Activated CD4-positive, alpha-beta T cell treated with anti-CD3 and anti-CD28 coated beads, Interleukin-2, amount 50 U/mL, for 4 hours (primary cell): ENCODE measurements at regions not wholly inside any gene's neighbourhood (a gene's known extent, or its start where the extent isn't known, plus 50 kb on each side); places are given as distances from the start of the nearest gene placed in this dataset.

Source experiments
- DNase-seq, 2 experiments: peaks; one replicate each; pipeline ENCODE4 v3.0.0-alpha.2; 2020

DNA sequence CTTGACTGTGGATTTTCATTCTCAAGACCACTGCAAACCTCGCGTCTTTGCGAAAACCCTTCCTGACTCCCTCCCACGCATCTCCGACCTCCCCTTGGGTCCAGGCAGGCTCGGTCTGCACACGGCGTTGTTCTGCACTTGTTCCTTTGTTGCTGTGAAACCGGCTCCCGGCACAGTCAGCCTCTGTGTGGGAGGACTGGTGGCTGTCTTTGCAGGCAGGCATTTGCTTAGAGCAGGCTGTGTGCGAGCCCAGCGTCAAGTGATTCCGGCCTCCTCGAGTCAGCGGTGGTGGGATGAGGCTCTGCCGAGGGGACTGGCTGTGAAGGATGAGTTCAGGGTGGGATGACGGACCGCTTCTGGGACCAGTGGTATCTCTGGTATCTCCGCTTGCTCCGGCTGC lies 102.6 kb upstream of the ROPN1 start:
- DNase-seq: no peak

DNA sequence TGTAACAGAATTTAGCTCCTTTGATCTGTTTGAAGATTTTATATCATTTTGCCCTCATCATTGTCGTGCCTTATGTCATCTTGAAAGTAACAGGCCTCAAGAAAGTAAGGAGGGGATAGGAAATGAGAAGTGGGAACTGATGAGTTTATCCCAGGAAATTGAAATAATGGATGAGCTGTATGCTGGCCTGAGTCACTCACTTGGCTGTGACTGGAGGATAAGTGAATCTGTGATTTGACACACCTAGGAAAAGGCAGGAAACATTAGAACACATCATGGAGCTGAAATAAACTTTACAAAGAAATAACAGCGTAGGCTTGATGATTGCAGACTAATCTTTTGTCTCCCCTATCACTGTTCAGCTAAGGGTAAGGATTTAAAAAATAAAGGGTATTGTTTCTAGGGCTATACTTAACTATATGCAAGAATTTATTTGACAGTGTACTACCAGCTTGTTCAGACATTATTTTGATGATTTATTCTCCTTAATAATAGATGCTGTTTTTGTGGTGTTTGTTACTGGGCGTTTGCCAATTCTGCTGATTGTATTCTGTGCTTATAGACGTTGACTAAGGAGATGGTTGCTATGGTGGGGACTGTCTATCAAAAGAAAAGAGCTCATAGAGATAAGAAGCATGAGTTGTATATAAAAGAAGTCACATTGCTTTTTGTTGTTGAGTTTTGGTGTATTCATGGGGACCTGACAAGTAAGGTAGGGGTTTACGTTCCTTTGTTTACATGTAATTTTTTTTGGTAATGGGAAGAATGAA lies 105.6 kb upstream of the ROPN1 start:
- no peak for DNase-seq

DNA sequence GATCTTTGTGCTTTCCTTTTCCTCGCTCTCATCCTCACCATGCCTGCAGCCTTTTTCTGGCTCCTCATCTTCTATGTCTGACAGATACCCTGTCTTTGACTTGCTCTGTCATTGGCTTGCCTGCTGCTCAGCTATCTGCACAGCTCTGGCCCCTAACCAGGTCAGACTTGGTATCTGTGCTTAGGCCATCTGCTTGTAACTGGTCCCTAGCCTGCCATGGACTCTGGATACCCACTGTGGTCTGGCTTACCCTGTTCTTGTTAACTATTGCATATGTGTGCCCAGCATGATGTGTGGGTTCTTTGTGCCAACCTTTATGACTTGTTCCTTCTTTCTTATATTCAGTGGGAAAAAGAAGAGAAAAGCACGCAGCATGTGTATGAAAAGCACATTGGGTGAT lies 109.7 kb upstream of the ROPN1 start:
- DNase-seq: no peak

DNA sequence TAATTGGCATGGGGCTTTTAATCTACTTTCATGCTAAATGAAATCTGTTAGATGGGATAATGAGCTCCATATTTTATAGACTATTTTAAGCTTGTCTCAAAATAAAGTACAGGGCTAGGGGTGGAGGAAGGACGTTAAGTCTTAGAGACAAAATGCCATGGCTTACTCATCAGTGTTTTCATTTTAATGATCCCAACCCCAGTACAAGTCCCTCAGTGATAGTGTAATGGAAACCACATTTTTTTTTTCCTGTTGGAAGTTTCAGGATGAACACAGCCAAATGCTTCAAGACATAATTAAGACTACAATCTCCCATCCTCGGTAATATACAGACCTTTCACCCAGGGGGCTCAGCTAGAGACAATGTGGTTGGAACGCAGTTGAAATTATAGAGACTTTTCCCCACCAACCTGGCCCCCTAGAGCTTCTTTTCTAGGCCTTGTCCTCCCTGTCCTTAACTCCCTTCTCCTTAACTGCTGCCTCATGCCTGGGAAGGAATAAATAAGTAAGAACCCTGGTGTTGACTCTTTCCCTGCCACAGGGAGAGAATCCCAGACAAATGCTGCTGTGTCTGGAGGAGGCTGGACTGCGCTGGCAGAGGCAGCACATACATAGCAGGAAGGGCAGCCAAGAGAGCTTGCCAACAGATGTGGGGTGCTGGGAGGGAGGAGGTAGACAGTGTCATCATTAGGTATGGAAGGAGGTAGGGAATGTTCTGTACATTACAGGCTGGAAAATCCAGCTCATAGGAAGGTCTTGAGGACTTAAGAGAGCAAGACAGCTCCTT lies 115.4 kb upstream of the ROPN1 start:
- no peak for DNase-seq

DNA sequence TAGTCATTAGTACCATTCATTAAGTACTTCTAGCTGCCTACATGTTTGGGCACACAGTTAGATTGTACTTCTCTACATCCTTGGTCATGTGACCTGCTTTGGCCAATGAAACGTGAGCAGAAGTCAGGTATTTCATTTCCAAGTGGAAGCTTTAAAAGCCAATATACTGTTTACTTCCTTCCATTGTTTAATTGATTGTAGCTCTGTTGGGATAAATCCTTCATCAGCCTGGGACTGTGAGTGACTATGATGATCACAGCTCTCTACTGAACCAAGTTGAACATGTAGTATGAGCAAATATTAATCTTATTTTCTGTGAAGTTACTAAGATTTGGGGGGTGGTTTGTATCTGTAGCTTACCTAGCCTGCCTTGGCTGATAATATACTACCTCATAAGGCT lies 116.5 kb upstream of the ROPN1 start:
- no peak for DNase-seq

DNA sequence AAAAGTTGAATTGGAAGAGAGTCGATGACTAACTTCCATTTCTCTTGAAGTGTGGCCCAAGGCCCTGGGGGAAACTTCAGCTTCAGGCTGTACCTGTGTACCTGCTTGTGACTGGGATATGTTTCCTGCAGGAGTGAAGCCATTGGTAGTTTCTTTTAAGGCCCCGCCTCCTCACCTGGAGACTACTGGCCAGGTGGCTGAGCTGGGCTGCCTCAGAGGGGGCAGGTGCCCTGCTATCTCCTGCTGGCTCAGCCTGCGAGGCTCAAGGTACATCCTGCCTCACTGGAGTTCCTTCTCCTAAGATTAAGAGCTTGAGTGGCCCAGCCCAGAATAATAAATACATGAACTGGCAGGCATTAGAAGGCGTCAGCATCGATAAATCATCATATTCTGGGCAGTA lies 121.6 kb upstream of the ROPN1 start:
- no peak for DNase-seq

DNA sequence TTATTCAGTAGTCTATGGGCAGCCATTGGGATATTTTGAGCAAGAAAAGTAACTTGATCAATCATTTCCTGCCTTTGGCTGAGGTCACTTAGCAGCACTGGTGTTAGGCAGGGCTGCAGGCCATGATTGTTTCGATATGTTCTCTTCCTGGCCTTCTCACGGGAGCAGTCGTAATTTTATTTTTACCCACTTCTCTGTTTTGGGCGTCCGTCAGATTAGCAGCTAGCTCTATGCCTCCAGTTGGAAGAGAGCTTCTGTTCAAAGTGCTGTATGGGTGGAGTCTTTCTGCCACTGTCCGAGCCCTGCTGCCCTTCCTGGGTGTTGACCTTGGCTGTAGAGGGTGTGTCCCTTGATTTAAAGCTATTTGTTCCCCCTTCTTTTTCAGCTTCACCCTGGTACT lies 123.4 kb upstream of the ROPN1 start:
- no peak for DNase-seq

DNA sequence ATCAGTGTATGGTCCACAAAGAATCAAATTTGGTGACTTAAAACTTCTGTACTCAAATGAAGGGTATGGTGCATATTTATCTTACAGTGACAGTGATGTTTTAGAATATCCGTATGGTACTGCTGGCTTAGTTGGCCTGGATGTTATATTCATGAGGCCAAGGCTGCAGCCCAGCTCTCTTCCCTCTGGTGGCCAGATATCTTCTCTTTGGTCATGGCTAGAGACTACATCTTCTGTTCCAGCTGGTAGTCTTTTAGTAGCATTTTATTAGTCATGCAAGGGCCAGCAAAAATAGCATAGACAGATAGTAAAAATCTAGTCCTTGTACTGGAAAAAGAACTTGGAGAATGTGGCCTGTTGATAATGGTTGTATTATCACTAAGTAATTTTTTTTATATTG lies 124.0 kb upstream of the ROPN1 start:
- DNase-seq: no peak

DNA sequence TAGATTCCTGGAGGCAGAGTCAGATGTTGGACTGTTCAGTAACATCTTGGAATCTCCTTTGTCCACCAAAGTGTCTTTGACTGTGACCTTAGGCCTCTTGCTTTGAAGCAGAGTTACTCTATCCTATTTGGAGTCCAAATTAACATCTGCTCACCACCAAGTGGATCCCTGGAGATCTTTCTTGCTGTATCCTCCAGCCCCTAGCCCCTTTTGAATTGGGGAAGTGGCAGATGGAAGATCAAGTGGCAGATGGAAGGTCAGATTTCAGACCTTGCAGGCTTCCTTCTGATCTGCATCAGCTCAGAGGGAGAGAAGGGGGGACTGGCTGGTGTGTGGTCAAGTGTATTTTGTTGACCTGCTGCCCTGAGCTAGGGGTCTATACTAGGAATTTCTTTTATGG lies 125.0 kb upstream of the ROPN1 start:
- DNase-seq: no peak

DNA sequence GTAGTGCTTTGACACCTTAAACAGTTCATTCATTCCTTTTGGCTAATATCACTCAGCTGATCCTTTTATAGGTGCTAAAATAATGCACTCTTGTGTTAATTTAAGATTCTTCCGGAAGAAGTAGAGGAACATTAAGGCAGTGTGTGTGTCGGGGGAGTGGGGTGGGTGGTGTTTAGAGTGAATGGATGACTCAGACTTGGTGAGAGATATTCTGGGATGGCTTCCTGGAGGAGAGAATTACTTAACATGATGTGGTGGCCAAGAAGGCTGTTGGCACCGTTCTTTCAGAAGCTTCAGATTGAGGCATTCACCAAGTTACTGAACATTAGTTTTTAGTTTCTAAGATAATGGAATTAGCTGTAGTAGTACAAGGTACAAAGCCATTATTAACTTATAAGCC lies 125.6 kb upstream of the ROPN1 start:
- DNase-seq: no peak

DNA sequence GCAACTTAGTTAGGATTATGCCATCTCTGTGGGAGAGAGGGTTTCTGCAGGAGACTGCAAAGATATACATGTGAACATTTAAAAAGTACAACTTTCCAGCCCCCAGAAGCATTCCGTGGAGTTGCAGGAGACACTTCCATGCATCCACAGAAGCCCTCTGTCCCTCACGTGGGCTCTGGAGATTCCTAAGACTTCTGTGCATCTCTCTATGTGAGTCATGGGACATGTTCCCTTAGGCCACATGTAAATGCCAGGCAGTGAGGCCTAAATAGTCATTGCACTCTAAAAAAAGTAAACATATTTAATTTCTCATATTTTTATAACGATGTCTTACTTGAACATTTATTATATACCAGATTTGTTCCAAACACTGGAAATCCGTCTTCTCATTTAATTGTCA lies 126.5 kb upstream of the ROPN1 start:
- no peak for DNase-seq

DNA sequence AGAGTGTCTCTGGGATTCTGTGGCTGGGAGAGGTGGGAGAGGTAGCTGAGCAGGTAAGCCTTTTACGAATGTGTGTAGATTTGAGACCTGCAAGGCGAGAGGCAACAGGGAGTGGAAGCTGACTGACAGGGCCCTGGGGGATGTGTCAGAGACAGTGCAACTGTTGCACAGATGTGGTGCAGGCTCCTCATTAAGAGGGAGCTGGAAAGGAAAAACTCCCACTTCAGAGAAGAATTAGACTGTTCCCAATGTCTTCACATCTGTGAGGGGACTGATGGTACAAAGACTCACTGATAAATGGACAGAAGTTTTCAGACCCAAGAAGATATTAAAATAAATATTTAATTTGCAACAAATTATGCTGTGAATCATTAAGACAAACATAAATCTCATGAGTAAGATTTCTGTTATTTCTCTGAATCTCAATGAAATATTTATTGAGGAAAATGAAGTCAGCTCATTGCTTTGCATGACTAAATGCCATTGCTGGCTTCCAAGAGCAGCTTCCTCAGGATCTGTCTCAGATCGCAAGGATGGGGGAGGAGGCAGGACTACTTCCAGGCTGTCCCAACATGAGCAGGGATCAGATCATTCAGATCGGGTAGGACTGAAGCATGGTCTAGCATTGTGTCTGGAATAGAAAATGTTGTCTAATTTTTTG lies 127.3 kb upstream of the ROPN1 start:
- no peak for DNase-seq

DNA sequence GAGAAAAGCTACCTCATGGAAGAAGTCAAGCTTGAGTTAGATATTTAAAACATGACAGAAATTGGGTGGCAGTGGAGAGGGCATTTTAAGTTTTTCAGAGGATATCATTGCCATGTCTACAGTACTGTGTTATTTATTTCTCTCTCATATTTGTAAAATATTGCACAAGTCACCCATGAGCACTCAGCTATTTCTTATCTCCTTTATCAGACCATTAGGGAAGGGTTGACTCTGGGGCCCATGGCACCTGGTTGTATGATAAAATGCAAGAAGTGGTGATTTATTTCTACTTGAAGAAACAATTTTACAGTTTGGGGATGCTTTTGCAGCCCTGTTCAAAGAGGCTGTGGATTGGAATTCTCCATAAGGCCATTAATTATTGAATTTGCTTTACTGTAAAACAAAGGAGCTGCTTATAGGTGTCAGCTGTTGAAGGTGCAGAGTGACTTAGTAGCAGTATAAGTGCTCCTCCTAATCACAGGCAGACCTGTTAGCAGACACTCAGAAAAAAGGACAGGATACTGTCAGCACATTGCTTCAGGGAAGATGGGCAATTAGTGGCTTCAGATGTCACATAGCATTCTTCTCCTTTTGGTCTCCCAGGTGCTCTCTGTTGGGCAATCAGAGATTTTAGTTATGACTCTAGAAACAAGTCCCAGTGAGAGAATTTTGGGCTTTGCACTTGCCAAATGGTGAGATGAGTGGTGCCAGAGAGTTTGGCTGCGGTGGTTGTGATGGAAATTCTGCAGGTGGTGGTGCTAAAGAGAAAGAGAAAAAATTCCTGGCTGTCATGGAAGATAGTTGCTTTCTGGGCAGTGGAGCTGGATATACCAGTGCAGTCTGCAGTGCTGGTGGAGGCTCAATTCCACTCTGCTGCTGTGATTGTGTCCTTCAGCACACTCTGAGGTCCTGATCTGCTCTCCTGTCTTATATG lies 129.7 kb upstream of the ROPN1 start:
- no peak for DNase-seq

DNA sequence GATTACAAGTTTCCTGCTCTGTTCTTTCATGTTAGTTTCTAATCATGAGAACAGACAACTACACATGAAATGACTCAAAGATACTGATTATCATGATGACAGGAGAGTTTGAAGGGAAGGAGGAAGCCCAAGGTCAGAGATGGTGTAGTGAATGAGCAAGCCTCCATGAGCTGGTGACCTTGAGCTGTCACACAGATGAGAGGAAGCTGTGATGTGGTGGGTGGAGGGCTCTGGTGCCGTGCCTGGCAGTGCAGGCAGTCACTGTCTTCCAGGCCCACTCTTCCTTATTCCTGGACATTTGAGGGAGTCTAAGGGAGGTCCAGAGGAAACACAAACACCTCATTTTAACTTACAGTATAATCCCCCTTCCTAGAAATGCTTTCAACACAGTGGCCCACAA lies 133.4 kb upstream of the ROPN1 start:
- DNase-seq: no peak

DNA sequence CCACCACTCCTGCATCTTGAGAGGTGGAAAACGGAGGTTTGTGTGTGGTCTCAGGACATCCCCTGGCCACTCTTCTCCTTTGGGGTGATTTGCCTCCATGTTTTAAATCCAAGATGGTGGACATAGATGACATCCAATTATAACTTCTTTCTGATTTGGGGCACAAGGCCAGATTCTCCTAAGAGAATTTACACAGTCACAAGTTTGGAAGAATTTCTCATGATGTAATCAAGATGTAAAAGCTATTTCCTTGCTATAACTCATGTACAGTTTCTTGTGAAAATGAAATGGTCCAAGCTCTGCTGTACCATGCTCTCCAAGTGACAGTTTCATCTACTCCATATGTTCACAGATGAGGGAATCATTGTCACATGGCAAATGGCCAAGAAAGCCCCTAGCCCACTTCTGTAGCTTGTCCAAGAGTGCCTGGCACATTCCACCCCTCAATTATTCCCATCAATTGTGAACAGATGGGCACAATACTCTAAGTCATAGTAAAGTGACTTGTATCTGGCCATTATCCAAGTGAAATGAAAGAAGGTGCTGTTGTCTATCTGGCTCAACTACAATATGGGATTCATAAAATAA lies 134.6 kb upstream of the ROPN1 start:
- DNase-seq: no peak

DNA sequence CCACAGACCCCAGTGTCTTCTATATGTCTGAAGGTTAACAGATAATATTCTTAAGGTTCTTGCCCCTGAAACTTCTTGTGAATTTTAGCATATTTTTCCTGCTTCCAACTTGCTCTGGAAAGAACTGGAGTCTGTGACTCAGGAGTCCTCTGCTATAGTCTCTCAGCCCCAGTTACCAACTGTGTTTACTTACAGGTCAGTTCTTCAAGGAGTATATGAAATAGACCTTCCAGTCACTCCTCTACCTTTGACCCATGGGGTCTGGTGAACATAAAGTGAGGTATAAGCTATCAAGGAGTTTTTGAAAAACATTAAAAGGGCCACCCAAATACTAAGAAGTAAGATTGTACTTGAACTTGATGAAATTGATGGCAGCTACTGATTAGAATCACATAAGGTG lies 139.2 kb upstream of the ROPN1 start:
- DNase-seq: no peak

DNA sequence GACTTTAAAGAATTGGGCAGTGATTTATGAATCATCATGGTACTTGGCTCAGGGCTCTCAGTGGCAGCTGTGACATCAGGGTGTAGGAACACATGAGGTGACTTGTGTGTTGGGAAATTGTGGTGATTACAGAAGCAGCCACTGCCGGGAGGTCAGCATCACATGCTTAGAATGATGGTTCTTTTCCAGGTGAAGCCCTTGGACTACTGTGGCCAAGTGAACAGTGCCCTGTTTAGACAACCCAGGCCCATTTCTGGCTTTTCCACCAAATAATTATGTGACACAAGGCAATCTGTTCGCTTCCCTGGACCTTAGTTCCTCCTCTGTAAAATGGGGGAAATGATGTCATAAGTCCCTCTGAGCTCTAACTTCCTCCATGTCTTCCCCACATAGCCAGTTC lies 139.7 kb upstream of the ROPN1 start:
- no peak for DNase-seq

DNA sequence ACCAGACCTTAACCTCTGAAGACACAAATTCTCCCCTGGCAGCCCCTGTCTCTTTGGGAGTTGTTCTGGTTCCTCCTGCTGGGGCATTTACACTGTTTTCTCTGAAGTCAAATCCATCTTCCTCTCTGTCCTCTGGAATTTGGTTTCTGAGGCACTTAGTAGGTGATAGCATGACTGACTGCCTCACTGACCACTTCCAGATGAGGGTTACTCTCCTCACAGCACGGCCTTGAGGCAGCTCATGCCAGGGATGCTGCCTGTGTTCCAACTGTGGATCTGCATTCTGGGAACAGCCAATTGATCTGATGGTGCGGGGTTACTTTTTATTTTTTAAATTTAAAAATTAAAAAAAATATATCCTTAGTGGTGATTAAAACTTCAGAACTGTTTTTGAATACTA lies 140.9 kb upstream of the ROPN1 start:
- no peak for DNase-seq

DNA sequence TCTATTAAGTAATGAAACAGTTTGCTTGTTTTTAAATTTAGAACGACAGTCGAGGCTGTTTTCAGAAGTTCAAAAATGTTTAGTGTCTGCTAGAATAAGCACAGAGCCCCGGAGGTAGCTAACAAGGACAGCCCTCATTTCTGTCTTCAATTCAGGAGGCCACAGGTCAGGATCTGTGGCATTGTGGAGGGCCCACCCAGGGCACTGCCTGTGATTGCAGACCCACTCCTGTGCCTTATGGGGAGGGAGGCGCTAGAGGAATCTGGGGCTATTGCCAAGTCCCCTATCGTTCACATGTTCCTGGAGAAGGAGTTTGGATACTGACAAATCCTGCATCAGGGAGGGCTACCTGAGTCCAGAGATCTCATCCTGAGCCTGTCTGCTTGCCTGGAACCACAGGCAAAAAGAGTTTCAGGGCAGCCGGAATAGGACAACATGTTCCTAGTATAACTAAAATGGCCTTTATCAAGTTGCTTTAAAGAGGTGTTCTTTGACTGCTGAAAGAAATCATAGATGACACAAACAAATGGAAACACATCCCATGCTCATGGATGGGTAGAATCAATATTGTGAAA lies 141.5 kb upstream of the ROPN1 start:
- no peak for DNase-seq

DNA sequence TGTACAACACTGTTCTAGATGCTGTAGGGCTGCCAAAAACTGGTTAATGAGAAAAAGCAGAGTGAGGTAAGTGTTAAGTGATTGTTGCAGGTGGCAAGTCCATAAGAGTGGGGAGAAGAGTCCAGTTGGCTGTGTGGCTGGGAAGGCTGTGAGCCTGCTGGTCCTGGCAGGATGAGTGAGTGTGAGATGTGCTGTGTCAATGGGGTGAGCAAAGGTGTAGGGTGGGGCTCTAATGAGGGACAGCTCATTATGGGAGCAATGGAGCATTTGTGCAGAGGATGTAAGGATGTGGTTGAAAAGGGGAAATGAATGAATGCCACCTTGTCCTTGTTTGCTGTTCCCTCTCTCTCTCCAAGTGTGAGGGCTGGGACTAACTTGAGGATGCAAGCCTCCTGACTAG lies 145.3 kb upstream of the ROPN1 start:
- DNase-seq: no peak

DNA sequence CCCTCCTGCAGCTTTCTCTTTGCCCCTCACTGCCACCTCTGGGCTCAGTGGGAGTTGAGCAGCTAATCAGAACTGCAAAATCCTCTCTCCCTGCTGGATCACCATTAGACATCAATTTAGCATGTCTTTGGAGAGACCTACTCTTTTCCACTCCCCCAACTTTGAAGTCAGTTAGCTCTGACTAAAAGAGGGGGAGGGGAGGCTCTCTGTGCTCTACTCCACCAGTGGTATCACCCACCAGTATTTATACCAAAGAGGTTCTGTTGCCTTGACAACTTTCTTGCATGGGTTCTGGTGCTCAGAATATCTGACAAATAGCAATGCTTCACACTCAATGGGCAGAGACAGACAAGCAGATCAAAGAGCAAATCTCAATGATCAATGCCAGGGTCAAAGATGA lies 146.2 kb upstream of the ROPN1 start:
- DNase-seq: no peak

DNA sequence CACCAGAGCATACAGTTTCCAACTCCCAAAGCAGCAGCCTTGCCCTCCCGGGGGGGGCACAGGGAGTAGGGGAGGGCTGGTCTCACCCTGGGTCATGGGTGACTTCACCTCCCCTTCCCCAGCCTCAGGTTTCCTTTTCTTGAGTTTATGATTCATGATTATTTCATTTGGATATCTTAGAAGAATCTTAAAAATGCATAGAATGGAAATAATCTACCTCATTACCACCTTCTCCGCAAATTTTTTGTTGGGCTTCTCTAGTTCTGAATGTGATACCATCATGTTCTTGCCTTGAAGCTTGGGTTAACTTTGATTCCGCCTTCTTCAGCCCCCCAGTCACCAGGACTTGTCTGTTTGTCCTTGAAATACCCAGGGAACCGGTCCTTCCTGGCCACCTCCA lies 148.8 kb upstream of the ROPN1 start:
- no peak for DNase-seq
